ENCODE measurements at regions not wholly inside any gene's neighbourhood (a gene's known extent, or its start where the extent isn't known, plus 50 kb on each side); places are given as distances from the start of the nearest gene placed in this dataset.
"Not testable (repeated sequence)": the region's sequence is repeated elsewhere in the genome, so short reads cannot be mapped to it uniquely, and the experiment has no call there.

- H3K36me3 Mint-ChIP-seq: no peaks in the 10 kb centered on the region
- no peaks in the 10 kb centered on the region for H3K27me3 ChIP-seq (ENCODE audit: control insufficient read depth, insufficient read depth, low read length)
- no peaks in the 10 kb centered on the region for H3K36me3 ChIP-seq (ENCODE audit: control insufficient read depth, insufficient read depth, low read length)
- DNase-seq: no peak
- 43% methylated on average over 1 of the region's 1 CpG for WGBS (ENCODE audit: insufficient coverage)
- no peak overlapping the region for H3K4me3 ChIP-seq (ENCODE audit: low read length)
- H3K4me3 Mint-ChIP-seq: no peak overlapping the region
- H3K4me1 ChIP-seq (ENCODE audit: control insufficient read depth, insufficient read depth, low read length): no peaks in the 10 kb centered on the region
- no peaks in the 10 kb centered on the region for H3K27me3 Mint-ChIP-seq (ENCODE audit: low read depth in 2 of 2)
- peaks cover 8% of the 10 kb centered on the region for H3K9me3 ChIP-seq (ENCODE audit: control insufficient read depth, insufficient read depth, low read length)
- H3K9me3 Mint-ChIP-seq: peaks cover 3 to 10% of the 10 kb centered on the region in 2 donors
- TF ChIP-seq CTCF (IDR thresholded peaks at IDR 0.05): no peak
- H3K27ac Mint-ChIP-seq: no peak overlapping the region
- intact Hi-C loops (cut with micrococcal nuclease): no loop called here
- no peaks in the 10 kb centered on the region for H3K4me1 Mint-ChIP-seq
- no peak for ATAC-seq
- no peak overlapping the region for H3K27ac ChIP-seq (ENCODE audit: low read length)
Measured at GRCh38 chr9:115556432-115556831, 438.5 kb upstream of the TNC start.

- Mint-ChIP-seq H3K27ac (no peak overlapping the region), H3K9me3 (peaks cover 3 to 9% of the 10 kb centered on the region in 2 donors), H3K4me3 (no peak overlapping the region), H3K4me1 (no peaks in the 10 kb centered on the region), H3K36me3 (no peaks in the 10 kb centered on the region), H3K27me3 (ENCODE audit: low read depth in 2 of 2) (no peaks in the 10 kb centered on the region)
- intact Hi-C loops (cut with micrococcal nuclease): no loop called here
- H3K4me1 ChIP-seq (ENCODE audit: control insufficient read depth, insufficient read depth, low read length): no peaks in the 10 kb centered on the region
- TF ChIP-seq CTCF (IDR thresholded peaks at IDR 0.05): no peak
- DNase-seq (no peak), ATAC-seq (no peak)
- no peaks in the 10 kb centered on the region for H3K27me3 ChIP-seq (ENCODE audit: control insufficient read depth, insufficient read depth, low read length)
- no peak overlapping the region for H3K27ac ChIP-seq (ENCODE audit: low read length)
- no CpG with 5 or more reads among the region's 1 CpG for WGBS (ENCODE audit: insufficient coverage)
- H3K9me3 ChIP-seq (ENCODE audit: control insufficient read depth, insufficient read depth, low read length): no peaks in the 10 kb centered on the region
- H3K4me3 ChIP-seq (ENCODE audit: low read length): no peak overlapping the region
- H3K36me3 ChIP-seq (ENCODE audit: control insufficient read depth, insufficient read depth, low read length): no peaks in the 10 kb centered on the region
Measured at GRCh38 chr9:115575147-115575546, 457.2 kb upstream of the TNC start.

GRCh38 chr9:115585458-115585857, 467.5 kb upstream of the TNC start:
- ATAC-seq; H3K4me1 ChIP-seq (ENCODE audit: control insufficient read depth, insufficient read depth, low read length); H3K27me3 Mint-ChIP-seq (ENCODE audit: low read depth in 2 of 2); H3K9me3 ChIP-seq (ENCODE audit: control insufficient read depth, insufficient read depth, low read length); DNase-seq; intact Hi-C loops (cut with micrococcal nuclease); H3K4me1 Mint-ChIP-seq; H3K4me3 Mint-ChIP-seq; H3K27ac ChIP-seq (ENCODE audit: low read length); H3K36me3 ChIP-seq (ENCODE audit: control insufficient read depth, insufficient read depth, low read length); H3K9me3 Mint-ChIP-seq; H3K27ac Mint-ChIP-seq; H3K36me3 Mint-ChIP-seq; H3K4me3 ChIP-seq (ENCODE audit: low read length); H3K27me3 ChIP-seq (ENCODE audit: control insufficient read depth, insufficient read depth, low read length): not testable (repeated sequence)
- WGBS (ENCODE audit: insufficient coverage): 88% methylated on average over 5 of the region's 5 CpGs

- H3K27ac Mint-ChIP-seq: no peak overlapping the region
- no peak for TF ChIP-seq CTCF (IDR thresholded peaks at IDR 0.05)
- no peak for ATAC-seq
- H3K27me3 ChIP-seq (ENCODE audit: control insufficient read depth, insufficient read depth, low read length): no peaks in the 10 kb centered on the region
- no peak overlapping the region for H3K4me3 ChIP-seq (ENCODE audit: low read length)
- WGBS (ENCODE audit: insufficient coverage): no CpG with 5 or more reads among the region's 2 CpGs
- peaks cover 0 to 4% of the 10 kb centered on the region in 2 donors for H3K27me3 Mint-ChIP-seq (ENCODE audit: low read depth in 2 of 2)
- H3K9me3 Mint-ChIP-seq: no peaks in the 10 kb centered on the region
- H3K36me3 ChIP-seq (ENCODE audit: control insufficient read depth, insufficient read depth, low read length): no peaks in the 10 kb centered on the region
- H3K4me3 Mint-ChIP-seq: no peak overlapping the region
- H3K4me1 Mint-ChIP-seq: no peaks in the 10 kb centered on the region
- no peaks in the 10 kb centered on the region for H3K9me3 ChIP-seq (ENCODE audit: control insufficient read depth, insufficient read depth, low read length)
- no peak overlapping the region for H3K27ac ChIP-seq (ENCODE audit: low read length)
- H3K36me3 Mint-ChIP-seq: no peaks in the 10 kb centered on the region
- intact Hi-C loops (cut with micrococcal nuclease): no loop called here
- H3K4me1 ChIP-seq (ENCODE audit: control insufficient read depth, insufficient read depth, low read length): no peaks in the 10 kb centered on the region
- DNase-seq: no peak
Measured at GRCh38 chr9:115587310-115587709, 469.4 kb upstream of the TNC start.

All from natural killer cell (primary cell).